NCI-H1436 treated with DMSO at 0.1 percent for 48 hours (cell line): ENCODE measurements at regions not wholly inside any gene's neighbourhood (a gene's known extent, or its start where the extent isn't known, plus 50 kb on each side); places are given as distances from the start of the nearest gene placed in this dataset.
"Not testable (repeated sequence)": the region's sequence is repeated elsewhere in the genome, so short reads cannot be mapped to it uniquely, and the experiment has no call there.

Experiments
- DNase-seq: peaks from one replicate; lab custom pipeline; 2025; lab: John Stamatoyannopoulos, UW

DNA sequence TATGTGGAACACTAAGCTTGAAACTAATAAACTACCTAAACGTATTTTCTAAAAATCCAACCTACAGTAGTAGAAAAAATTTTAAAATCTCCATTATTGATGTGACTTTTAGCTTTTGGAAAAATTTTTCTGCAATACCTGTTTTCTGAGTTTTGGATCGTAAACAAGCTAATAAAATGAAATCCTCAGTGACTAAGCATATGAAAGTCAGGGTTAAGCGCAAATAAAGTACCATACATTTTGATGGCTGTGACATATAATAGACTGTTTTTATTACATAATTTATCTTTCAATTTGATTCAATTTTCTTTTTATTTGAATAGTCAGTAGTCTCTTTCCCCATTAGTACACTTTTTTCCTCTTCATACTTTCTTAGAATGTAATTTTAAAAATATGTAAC is 683.6 kb downstream of the NUP35 start:
- no peak for DNase-seq

DNA sequence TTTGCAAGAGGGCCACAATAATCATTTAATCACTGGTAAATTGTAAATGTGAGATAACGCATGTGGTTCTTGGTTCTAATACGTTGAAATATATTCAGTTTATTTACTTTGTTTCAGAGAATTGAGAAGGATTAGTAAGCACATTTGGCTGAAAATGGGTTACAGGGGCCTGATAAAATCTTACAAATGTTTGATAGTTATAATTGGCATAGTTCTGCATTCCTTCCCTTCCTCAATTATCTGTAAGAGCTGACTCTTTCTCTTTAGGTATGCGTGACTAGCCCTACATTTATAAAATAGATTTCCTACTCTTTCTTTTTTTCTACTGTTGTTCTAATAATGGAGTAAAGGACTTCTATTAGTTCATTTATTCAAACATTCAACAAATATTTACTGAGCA is 685.2 kb downstream of the NUP35 start:
- no peak for DNase-seq

DNA sequence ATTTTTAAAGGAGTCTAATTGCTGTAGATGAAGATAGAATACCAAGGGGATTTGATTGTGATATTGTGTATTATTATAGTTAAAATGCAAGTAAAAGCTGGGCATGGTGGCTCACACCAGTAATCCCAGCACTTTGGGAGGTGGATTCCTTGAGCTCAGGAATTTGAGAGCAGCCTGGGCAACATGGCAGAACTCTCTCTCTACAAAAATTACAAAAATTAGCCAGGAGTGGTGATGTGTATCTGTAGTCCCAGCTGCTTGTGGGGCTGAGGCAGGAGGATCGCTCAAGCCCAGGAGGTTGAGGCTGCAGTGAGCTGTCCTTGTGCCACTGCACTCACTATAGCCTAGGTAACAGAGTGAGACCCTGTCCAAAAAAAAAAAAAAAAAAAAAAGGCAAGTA is 687.0 kb downstream of the NUP35 start:
- DNase-seq: no peak

DNA sequence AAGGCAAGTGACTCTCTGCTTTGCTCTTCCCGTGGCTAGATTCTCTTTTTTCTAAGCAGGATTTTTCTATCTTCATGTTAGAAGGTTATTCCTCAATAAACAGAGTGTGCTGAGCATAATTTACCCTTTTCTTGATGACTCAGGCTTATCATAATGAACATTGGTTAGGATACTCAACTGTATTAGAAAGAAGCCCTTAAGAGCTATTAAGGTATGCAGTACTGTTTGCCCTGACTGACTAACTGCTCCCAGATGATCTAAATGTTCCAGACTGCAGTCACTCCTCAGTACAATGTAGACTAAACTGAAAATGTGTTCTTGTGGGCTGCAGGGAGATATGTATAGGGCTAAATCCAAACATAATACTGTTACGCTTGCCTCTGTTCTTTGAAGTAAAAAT is 687.8 kb downstream of the NUP35 start:
- no peak for DNase-seq

DNA sequence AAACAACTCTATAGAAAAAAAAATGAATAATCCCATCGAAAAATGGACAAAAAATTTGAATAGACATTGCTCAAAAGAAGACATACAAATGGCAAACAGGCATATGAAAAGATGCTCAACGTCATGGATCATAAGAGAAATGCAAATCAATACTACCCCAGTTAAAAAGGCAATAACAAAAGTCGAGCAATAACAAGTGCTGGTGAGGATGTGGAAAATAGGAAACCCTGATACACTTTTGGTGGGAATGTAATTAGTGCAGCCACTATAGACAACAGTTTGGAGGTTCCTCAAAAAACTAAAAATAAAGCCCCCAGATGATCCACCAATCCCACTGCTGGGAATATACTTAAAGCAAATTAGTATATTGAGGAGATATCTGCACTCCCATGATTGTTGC is 701.5 kb downstream of the NUP35 start:
- no peak for DNase-seq

DNA sequence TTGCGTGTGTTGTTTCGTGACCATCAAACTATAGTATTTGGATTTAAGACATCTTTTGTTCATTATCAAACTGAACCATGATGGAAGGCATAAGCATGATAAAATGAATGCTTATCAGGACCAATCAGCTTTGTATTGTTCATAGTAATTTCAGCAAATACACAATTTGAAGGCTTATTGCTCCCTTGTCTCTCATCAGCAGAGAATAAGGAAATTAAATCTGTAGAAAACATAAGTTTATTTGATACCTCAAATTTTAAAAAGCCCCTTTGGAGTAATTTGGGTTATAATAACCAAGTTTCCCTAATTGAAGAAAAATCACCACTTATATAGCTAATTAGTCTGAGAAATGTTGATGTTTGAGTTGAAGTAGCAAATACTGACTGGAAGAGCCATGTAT is 705.7 kb downstream of the NUP35 start:
- DNase-seq: no peak

DNA sequence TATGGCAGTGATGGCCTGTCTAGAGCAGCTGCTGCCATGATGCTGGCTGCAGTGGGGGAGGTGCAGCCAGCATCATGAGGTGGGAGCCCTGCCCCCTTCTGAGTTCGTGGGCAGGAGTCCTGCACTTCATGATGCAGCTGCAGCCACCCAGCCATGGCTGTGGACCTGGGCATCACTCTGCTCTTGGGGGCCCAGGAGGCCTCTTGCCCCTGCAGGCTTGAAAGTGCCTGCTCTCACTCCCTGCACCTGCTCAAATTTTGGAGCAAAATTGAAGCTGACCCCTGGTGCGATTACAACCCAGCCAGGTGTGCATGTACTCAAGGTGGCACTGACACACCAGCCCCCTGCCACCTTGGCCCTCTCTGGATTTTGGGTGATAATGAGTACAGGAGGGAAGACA is 712.9 kb downstream of the NUP35 start:
- no peak for DNase-seq

DNA sequence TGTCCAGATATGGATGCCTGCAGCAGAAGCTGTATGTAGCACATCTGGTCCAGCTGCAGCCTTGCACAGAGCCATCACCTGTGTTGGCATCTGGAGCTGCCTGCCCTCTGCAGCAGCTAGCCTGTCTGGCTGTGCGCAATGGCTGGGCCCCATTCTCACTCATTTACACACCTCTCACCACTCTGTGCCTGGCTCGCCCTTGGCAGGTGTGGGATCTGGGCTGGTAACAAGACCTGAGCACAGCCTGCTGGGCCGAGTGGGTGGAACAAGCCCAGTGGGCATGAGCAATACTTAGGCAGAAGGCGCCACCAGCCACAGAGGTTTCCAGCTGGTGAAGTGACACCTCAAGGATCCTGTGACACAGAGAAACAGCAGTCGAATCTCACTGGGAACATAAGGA is 714.1 kb downstream of the NUP35 start:
- no peak for DNase-seq

DNA sequence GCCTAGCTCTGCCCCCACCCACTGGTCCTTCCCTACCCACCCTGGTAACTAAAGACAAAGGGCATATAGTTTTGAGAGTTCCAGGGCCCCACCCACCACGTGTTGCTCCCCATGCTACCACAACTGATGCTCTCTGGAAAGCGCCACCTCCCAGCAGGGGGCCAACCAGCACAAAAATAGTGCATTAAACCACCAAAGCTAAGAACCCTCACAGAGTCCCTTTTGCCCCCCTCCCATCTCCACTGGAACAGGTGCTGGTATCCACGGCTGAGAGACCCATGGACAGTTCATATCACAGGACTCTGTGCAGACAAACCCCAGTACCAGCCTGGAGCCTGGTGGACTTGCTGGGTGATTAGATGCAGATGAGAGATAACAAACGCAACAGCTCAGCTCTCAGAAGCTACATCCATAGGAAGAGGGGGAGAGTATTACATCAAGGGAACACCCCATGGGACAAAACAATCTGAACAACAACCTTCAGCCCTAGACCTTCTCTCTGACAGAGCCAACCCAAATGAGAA is 715.9 kb downstream of the NUP35 start:
- no peak for DNase-seq

DNA sequence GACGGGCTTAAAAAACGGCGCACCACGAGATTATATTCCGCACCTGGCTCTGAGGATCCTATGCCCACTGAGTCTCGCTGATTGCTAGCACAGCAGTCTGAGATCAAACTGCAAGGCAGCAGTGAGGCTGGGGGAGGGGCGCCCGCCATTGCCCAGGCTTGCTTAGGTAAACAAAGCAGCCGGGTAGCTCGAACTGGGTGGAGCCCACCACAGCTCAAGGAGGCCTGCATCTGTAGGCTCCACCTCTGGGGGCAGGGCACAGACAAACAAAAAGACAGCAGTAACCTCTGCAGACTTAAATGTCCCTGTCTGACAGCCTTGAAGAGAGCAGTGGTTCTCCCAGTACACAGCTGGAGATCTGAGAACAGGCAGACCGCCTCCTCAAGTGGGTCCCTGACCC is 725.6 kb downstream of the NUP35 start:
- DNase-seq: not testable (repeated sequence)

DNA sequence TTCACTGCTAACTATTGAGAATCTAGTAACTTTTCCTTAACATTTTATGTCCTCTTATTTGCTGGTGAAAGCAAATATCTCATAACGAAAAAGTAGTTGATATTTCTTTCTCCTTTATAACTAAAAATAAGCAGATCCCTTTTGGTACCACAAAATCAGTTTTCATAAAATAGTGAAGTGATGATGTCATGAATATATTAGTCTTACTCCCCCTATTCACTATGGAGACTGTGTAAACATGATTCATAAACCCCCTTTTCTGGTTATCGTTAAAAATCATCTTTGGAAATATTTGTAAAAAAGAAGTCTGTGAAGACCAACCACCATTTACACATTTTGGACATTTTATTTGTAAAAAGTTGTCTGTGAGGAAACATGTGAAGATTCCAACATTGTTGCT is 734.9 kb downstream of the NUP35 start:
- no peak for DNase-seq

DNA sequence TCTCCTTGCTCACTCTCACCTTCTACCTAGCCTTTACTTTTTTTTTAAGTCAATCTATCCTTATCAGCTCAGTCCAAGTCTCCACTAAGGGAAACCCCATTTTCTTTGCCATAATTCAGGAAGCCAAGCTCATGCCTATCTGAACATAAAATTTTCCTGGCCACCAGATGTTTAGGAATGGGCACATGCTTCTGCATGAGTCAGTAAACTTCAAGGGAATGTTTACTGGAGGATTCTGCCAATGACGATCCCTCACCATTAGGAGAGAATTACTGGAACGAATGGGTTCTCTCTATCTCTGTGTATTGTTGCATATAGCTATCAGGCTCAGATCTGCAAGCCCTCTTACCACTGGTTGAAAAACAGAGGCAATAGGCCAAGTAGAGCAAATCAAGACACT is 731.7 kb upstream of the ZNF804A start:
- DNase-seq: no peak

DNA sequence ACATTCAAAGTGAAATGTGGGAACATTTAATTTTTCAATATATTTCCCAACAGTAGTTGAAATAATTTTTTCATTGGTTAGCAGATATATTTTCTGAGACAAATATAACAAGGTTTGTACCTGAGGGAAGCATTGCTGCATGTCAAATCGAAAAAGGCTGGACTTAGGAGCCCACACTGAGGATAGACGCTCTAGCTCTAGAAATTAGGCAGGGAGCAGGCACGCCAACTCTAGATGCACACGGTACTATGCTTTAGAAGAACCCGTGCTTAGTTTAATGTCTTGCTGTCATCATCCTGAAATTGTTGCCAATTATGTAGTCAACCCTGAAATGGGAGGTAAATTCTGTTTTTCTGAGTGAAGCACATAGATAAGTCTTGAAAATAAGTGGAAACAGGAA is 731.1 kb upstream of the ZNF804A start:
- DNase-seq: no peak

DNA sequence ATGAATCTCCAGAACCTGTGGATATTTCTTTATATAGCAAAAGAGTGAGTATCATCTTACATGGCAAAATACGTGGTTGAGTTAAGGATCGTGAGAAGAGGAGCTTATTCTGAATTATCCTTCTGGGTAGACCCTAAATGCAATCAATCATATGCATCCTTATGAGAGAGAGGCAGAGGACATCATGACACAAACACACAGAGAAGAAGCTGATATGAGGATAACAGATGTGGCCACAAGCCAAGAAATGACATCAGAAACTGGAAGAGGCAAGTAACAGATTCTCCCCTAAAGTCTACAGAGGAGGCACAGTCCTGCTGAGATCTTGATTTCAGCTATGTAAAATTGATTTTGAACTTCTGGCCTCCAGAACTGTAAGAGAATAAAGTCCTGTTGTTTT is 730.2 kb upstream of the ZNF804A start:
- DNase-seq: no peak

DNA sequence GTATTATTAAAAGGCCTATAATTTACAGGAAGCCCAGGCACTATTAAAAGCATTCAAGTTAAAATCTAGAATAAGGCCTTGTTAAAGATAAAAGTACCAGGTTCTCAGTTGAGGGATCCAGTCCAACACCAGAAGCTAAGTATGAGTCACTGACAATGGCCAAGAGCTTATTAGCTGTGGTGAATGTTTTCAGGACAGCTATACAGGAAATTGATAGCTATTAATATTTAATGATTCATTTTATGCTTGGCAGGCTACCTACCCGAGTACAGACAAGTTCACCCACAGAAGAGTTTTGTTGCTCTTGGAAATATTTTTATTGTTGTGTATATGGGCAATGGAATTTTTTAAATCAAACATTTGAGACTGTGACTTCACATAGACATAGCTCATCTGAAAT is 729.6 kb upstream of the ZNF804A start:
- DNase-seq: no peak

DNA sequence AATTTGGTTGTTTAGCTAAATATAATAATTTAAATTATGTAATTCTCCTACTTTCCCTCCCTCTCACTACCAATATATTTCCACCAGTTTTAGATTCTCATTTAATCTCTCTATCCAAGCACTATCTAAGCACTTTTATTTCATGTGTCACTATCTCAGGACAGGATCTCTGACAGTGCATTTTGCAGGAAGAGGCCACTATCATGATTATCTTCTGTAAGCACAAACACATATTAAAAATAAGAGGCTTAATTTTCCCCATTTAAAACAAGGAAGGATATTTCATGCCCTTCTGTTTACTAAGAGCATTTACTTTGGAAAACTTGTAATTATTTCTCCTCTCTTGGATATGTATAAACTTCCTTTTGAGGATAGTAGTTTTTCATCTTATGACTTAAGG is 726.2 kb upstream of the ZNF804A start:
- no peak for DNase-seq

DNA sequence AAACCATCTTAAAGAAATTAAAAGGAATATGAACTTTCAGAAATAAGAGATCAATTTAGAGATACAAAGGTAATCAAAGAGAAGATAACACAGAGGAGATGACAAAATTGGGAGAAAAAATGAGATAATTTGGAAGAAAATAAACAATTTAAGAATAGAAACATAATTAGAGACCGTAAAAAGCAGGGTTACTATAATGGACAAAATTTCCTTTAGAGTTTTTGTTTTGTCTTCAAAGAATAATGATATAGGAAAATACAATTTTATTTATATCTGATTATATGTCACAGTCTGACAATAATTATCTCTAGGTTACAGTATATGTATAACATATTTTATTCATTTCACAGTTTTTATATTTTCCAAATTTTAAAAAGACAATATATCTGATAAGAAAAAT is 716.4 kb upstream of the ZNF804A start:
- DNase-seq: no peak

DNA sequence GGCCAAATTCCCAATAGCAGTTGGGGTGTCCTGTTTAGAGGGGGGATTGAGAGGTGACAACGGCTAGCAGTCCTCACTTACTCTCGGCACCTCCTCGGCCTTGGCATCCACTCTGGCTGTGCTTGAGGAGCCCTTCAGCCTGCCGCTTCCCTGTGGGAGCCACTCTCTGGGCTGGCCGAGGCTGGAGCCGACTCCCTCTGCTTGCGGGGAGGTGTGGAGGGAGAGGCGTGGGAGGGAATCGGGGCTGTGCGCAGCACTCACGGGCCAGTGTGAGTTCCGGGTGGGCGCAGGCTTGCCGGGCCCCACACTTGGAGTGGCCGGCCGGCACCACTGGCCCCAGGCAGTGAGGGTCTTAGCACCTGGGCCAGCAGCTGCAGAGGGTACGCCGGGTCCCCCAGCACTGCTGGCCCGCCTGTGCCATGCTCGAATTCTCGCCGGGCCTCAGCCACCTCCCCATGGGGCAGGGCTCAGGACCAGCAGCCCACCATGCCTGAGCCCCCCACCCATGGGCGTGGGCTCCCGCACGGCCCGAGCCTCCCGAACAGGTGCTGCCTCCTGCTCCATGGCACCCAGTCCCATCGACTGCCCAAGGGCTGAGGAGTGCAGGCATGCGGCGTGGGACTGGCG is 705.9 kb upstream of the ZNF804A start:
- no peak for DNase-seq

DNA sequence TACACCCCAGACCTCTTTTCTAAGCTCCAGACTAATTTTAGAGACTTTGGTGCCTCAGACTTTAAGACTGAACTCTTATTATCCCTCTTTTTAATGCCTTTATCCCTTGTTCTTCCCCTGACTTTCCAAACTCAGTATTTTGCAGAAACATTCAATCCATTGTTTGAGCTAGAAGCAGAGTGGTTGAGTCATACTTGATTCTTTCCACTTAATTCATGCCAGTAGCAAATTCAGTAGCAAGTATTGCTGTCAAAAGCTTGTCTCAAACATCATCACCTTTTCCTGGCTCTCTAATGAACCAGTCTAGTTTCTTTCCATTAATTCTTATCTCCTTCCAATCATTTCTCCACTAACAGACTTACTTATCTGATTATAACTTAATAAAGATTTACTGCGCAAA is 699.7 kb upstream of the ZNF804A start:
- no peak for DNase-seq

DNA sequence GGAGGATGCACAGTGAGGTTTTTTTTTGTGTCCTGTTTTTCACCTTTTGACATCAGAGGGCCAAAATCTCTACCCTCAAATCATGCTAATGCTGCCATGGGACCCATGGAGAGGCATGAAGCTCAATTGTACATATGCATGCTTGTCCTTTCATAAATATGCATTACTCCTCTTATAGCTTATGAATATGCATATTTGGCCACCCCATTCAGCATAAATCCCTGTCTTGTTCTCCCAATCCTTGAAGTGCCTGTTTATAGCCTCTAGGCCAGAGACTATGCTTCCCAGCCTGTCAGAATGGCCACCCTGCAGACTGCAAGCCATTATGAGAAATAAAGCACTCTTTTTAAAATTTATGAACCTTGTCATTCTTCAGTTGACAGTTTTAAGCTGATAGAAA is 696.4 kb upstream of the ZNF804A start:
- no peak for DNase-seq

DNA sequence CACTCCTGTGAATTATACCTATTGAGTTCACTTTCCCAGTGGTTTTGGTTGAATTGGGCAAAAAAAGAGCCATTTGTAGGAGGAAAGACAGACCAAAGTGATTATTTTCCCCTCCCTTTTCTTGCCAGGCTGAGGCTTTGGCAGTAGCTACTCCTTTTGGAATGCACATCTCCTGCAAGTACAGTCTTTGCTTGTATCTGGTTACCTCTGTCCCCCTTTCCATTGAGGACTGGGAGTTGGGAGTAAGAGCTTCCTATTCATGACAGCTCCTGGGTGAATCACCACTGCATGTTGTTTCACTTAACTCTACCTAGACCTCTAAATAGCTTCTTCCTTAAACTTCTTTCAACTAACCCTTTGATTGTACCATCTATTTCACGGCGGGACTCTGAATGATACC is 695.3 kb upstream of the ZNF804A start:
- DNase-seq: no peak

DNA sequence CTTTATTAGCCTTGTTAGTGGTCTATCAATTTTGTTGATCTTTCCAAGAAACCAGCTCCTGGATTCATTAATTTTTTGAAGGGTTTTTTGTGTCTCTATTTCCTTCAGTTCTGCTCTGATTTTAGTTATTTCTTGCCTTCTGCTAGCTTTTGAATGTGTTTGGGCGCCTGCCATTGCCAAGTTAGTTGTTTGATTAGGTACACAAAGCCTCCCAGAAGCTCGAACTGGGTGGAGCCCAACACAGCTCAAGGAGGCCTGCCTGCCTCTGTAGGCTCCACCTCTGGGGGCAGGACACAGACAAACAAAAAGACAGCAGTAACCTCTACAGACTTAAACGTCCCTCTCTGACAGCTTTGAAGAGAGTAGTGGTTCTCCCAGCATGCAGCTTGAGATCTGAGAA is 682.3 kb upstream of the ZNF804A start:
- DNase-seq: not testable (repeated sequence)

DNA sequence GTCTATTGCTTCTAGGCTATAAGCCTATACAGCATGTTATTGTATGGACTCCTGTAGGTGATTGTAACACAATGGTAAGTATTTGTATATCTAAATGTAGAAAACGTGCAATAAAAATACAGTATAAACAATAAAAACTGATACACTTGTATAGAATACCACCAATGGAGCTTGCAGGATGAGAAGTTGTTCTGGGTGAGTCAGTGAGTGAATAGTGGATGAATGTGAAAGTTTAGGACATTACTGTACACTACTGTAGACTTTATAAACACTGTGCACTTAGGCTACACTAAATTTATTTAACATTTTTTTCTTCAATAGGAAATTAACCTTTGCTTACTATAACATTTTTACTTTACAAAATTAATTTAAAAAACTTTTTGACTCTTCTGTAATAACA is 679.2 kb upstream of the ZNF804A start:
- DNase-seq: no peak

DNA sequence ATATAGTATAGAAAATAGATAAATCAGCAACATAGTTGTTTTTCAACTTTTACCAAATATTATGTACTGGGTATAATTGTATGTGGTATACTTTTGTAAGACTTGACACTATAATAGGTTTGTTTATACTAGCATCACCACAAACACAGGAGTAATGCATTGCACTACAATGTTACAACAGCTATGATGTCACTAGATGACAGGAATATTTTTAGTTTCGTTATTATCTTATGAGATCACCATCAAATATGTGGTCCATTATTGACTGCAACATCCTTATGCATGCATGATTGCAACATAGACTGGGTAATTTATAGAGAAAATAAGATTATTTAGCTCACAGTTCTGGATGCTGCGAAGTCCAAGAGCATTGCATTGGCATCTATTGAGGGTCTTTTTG is 678.4 kb upstream of the ZNF804A start:
- DNase-seq: no peak

DNA sequence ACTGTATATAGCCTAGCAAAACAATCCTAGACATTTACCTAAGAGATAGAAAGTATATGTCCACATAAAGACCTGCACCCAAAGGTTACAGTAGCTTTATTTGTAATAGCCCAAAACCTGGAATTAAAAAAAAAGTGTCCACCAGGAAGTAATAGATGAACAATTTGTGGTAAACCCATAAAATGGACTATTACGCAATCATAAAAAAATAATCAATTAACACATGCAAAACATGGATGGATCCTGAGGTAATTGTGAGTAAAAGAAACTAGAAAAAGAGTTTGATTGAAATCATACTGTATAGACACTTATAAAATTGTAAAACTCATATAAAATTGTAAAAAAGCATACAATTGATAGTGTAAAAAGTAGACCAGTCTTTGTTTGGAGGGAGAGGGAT is 673.0 kb upstream of the ZNF804A start:
- no peak for DNase-seq
